H9 (cell line): ENCODE measurements at regions not wholly inside any gene's neighbourhood (a gene's known extent, or its start where the extent isn't known, plus 50 kb on each side); places are given as distances from the start of the nearest gene placed in this dataset.

Experiments
- DNase-seq: peaks from one replicate; pipeline ENCODE4 v3.0.0-alpha.2; 2017
- H2AFZ ChIP-seq: one replicate; pipeline ENCODE4 v1.6.1; 2013; ENCODE audit warnings: mild to moderate bottlenecking, low read length, control low read depth, moderate library complexity
- H2AK5ac ChIP-seq: 2 replicates; pipeline ENCODE4 v1.6.1; 2013; ENCODE audit warnings: low read length, control low read depth, mixed read lengths; ENCODE audit not compliant: insufficient read length
- H2BK120ac ChIP-seq: one replicate; pipeline ENCODE4 v1.6.1; 2013; ENCODE audit warnings: low read depth, mild to moderate bottlenecking, low read length, control low read depth, inconsistent platforms; ENCODE audit not compliant: poor library complexity, severe bottlenecking
- H2BK12ac ChIP-seq: 2 replicates; pipeline ENCODE4 v1.6.1; 2013; ENCODE audit warnings: low read length, control low read depth, mixed read lengths, low read depth; ENCODE audit not compliant: insufficient read length
- H2BK15ac ChIP-seq: 2 replicates; pipeline ENCODE4 v1.6.1; 2013; ENCODE audit warnings: low read depth, low read length, control low read depth
- H2BK20ac ChIP-seq: one replicate; pipeline ENCODE4 v1.6.1; 2013; ENCODE audit warnings: low read depth, mild to moderate bottlenecking, low read length, control low read depth, inconsistent platforms; ENCODE audit not compliant: poor library complexity, severe bottlenecking
- H2BK5ac ChIP-seq: 2 replicates; pipeline ENCODE4 v1.6.1; 2013; ENCODE audit warnings: low read length, control low read depth, mixed read lengths; ENCODE audit not compliant: insufficient read length
- H3K14ac ChIP-seq: 2 replicates; pipeline ENCODE4 v1.6.1; 2013; ENCODE audit warnings: low read length, control low read depth; ENCODE audit not compliant: insufficient read depth
- H3K18ac ChIP-seq: 2 replicates; pipeline ENCODE4 v1.6.1; 2013; ENCODE audit warnings: low read depth, mild to moderate bottlenecking, mixed read lengths, low read length, control low read depth; ENCODE audit not compliant: insufficient read length
- H3K23ac ChIP-seq: 2 replicates; pipeline ENCODE4 v1.6.1; 2013; ENCODE audit warnings: low read length, control low read depth, mixed read lengths, low read depth; ENCODE audit not compliant: insufficient read length
- H3K23me2 ChIP-seq: 2 replicates; pipeline ENCODE4 v1.6.1; 2013; ENCODE audit warnings: low read depth, mild to moderate bottlenecking, mixed read lengths, low read length, control low read depth; ENCODE audit not compliant: insufficient read length, poor library complexity, severe bottlenecking
- H3K27ac ChIP-seq: 2 replicates; pipeline ENCODE4 v1.5.1; 2013; ENCODE audit warnings: low read length, control low read depth, mixed read lengths, low read depth; ENCODE audit not compliant: insufficient read length
- H3K27me3 ChIP-seq: 2 replicates; pipeline ENCODE4 v1.6.1; 2013; ENCODE audit warnings: low read length, control low read depth, inconsistent platforms; ENCODE audit not compliant: insufficient read depth
- H3K4ac ChIP-seq: 2 replicates; pipeline ENCODE4 v1.6.1; 2013; ENCODE audit warnings: low read depth, mild to moderate bottlenecking, control low read depth, inconsistent platforms, low read length, moderate library complexity
- H3K4me1 ChIP-seq: 2 replicates; pipeline ENCODE4 v1.6.1; 2013; ENCODE audit warnings: low read length, control low read depth, inconsistent platforms; ENCODE audit not compliant: insufficient read depth
- H3K4me2 ChIP-seq: 2 replicates; pipeline ENCODE4 v1.6.1; 2013; ENCODE audit warnings: low read length, control low read depth, mixed read lengths; ENCODE audit not compliant: insufficient read length, insufficient read depth
- H3K56ac ChIP-seq: 2 replicates; pipeline ENCODE4 v1.6.1; 2013; ENCODE audit warnings: low read depth, mild to moderate bottlenecking, mixed read lengths, low read length, control low read depth; ENCODE audit not compliant: insufficient read length
- H3K79me1 ChIP-seq: 2 replicates; pipeline ENCODE4 v1.6.1; 2013; ENCODE audit warnings: low read depth, mild to moderate bottlenecking, moderate library complexity, low read length, control low read depth, inconsistent platforms; ENCODE audit not compliant: insufficient read depth, poor library complexity, severe bottlenecking
- H3K79me2 ChIP-seq: 2 replicates; pipeline ENCODE4 v1.6.1; 2013; ENCODE audit warnings: low read length, control low read depth, inconsistent platforms; ENCODE audit not compliant: insufficient read depth
- H3K9ac ChIP-seq: 2 replicates; pipeline ENCODE4 v1.6.1; 2013; ENCODE audit warnings: low read length, control low read depth, mixed read lengths; ENCODE audit not compliant: insufficient read length; ENCODE audit errors: extremely low read depth
- H3K9me3 ChIP-seq: one replicate; pipeline ENCODE4 v1.6.1; 2013; ENCODE audit warnings: low read depth, low read length, inconsistent platforms; ENCODE audit not compliant: control insufficient read depth
- H3T11ph ChIP-seq: one replicate; pipeline ENCODE4 v1.6.1; 2013; ENCODE audit warnings: mild to moderate bottlenecking, low read length, control low read depth, inconsistent platforms
- H4K20me1 ChIP-seq: one replicate; pipeline ENCODE4 v1.6.1; 2013; ENCODE audit not compliant: control insufficient read depth, insufficient read length, insufficient read depth
- H4K5ac ChIP-seq: 2 replicates; pipeline ENCODE4 v1.6.1; 2013; ENCODE audit warnings: low read depth, mild to moderate bottlenecking, mixed read lengths, low read length, control low read depth; ENCODE audit not compliant: insufficient read length
- H4K8ac ChIP-seq: replicated peaks from 2 replicates; pipeline ENCODE4 v1.6.1; 2013; ENCODE audit warnings: low read length, control low read depth, mixed read lengths, low read depth; ENCODE audit not compliant: insufficient read length
- H4K91ac ChIP-seq: 2 replicates; pipeline ENCODE4 v1.6.1; 2013; ENCODE audit warnings: low read depth, mild to moderate bottlenecking, moderate library complexity, mixed read lengths, low read length, control low read depth; ENCODE audit not compliant: insufficient read length
- H3K27ac Mint-ChIP-seq, 3 experiments: 2 replicates in 2 of 3; 3 replicates in 1 of 3; pipeline ENCODE4 v1.8.0; 2020 to 2021; ENCODE audit warnings: mixed read lengths in 3 of 3, mild to moderate bottlenecking in 1 of 3, moderate library complexity in 1 of 3
- H3K27me3 Mint-ChIP-seq: 2 replicates; pipeline ENCODE4 v1.8.0; 2021; ENCODE audit warnings: low read depth, mild to moderate bottlenecking, moderate library complexity, mixed read lengths
- H3K36me3 Mint-ChIP-seq, 3 experiments: 2 replicates in 2 of 3; 3 replicates in 1 of 3; pipeline ENCODE4 v1.8.0; 2020 to 2021; ENCODE audit warnings: low read depth in 3 of 3, mixed read lengths in 3 of 3; ENCODE audit not compliant: insufficient read depth in 1 of 3
- H3K4me1 Mint-ChIP-seq, 2 experiments: 2 replicates each; pipeline ENCODE4 v1.8.0; 2020; ENCODE audit warnings: mixed read lengths in 2 of 2
- H3K4me3 Mint-ChIP-seq, 2 experiments: 2 replicates in 1 of 2; 3 replicates in 1 of 2; pipeline ENCODE4 v1.8.0; 2020 to 2021; ENCODE audit warnings: mild to moderate bottlenecking in 2 of 2, mixed read lengths in 2 of 2, moderate library complexity in 1 of 2
- H3K9me3 Mint-ChIP-seq, 2 experiments: 2 replicates in 1 of 2; 3 replicates in 1 of 2; pipeline ENCODE4 v1.8.0; 2020; ENCODE audit warnings: mild to moderate bottlenecking in 2 of 2, mixed read lengths in 2 of 2, moderate library complexity in 1 of 2
- WGBS: extraction: QIAGEN DNeasy Blood & Tissue Kit; methylation state at CpG from one replicate; pipeline ENCODE4 v1.1.7; 2013; ENCODE audit warnings: missing lambda C conversion rate, low lambda C conversion rate, mixed read lengths; ENCODE audit not compliant: insufficient read length; ENCODE audit errors: extremely low coverage; 5-methylcytosine and 5-hydroxymethylcytosine counted together
- TF ChIP-seq, protein P1 (sequence below): fragments of 200-600 bp; sonication (generic); conservative IDR thresholded peaks from 3 replicates; pipeline ENCODE4 v1.8.0; 2021; ENCODE audit warnings: antibody characterized with exemption, mild to moderate bottlenecking

DNA sequence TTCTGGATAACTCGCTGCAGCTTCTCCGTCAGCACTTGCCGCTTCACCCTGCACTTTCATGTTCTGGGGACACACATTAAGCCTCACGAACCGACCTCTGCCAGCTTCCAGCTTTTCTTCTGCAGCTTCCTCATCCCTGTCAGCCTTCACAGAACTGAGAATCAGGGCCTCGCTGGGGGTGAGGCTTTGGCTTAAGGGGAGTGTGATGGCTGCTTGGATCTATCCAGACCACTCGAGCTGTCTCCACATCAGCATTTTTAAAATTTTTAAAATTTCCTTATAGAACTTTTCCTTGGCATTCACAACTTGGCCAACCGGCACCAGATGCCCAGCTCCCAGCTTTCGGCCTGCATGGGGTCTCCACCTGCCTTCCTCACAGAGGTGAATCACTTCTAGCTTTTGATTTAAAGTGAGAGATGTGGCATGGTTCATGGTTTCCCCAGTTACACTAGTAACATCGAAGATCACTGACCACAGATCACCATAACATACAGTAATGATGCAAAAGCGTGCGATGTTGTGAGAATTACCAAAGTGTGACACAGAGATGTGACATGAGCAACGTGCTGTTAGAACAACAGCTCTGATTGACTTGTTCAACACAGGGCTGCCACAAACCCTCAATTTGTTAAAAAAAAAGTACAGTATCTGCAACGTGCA lies 139.1 kb upstream of the C14orf180 start:
- H2BK15ac ChIP-seq, result no peak overlapping the region
- Mint-ChIP-seq H3K27ac (no peak overlapping the region), H3K4me3 (no peak overlapping the region; a peak in 1 of 5 replicates), H3K4me1 (peaks cover 16 to 20% of the 10 kb centered on the region in 2 experiments), H3K36me3 (no peaks in the 10 kb centered on the region), H3K9me3 (peaks cover 0 to 4% of the 10 kb centered on the region in 2 experiments; a peak in 2 of 5 replicates), H3K27me3 (peaks cover 7% of the 10 kb centered on the region)
- H2BK12ac ChIP-seq, result no peak overlapping the region
- no peak overlapping the region for H3K27ac ChIP-seq
- no peaks in the 10 kb centered on the region for H3K79me2 ChIP-seq
- H4K5ac ChIP-seq, result no peak overlapping the region
- no peak overlapping the region for H2AK5ac ChIP-seq
- no CpG with 5 or more reads among the region's 14 CpGs for WGBS
- no peak overlapping the region for H4K8ac ChIP-seq
- H3K4ac ChIP-seq, result no peak overlapping the region
- H3K23ac ChIP-seq, result no peak overlapping the region
- TF ChIP-seq, protein P1, sequence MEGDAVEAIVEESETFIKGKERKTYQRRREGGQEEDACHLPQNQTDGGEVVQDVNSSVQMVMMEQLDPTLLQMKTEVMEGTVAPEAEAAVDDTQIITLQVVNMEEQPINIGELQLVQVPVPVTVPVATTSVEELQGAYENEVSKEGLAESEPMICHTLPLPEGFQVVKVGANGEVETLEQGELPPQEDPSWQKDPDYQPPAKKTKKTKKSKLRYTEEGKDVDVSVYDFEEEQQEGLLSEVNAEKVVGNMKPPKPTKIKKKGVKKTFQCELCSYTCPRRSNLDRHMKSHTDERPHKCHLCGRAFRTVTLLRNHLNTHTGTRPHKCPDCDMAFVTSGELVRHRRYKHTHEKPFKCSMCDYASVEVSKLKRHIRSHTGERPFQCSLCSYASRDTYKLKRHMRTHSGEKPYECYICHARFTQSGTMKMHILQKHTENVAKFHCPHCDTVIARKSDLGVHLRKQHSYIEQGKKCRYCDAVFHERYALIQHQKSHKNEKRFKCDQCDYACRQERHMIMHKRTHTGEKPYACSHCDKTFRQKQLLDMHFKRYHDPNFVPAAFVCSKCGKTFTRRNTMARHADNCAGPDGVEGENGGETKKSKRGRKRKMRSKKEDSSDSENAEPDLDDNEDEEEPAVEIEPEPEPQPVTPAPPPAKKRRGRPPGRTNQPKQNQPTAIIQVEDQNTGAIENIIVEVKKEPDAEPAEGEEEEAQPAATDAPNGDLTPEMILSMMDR, result no peak
- no peaks in the 10 kb centered on the region for H3K23me2 ChIP-seq
- H3K79me1 ChIP-seq, result no peaks in the 10 kb centered on the region
- H2BK20ac ChIP-seq, result no peak overlapping the region
- no peak overlapping the region for H3K4me2 ChIP-seq
- no peaks in the 10 kb centered on the region for H3K27me3 ChIP-seq
- no peak overlapping the region for H2BK120ac ChIP-seq
- H3K14ac ChIP-seq, result no peak overlapping the region
- no peak overlapping the region for H3T11ph ChIP-seq
- H2BK5ac ChIP-seq, result no peak overlapping the region
- no peak overlapping the region for H3K9ac ChIP-seq
- H4K91ac ChIP-seq, result no peak overlapping the region
- H3K9me3 ChIP-seq, result no peaks in the 10 kb centered on the region
- no peak overlapping the region for H3K18ac ChIP-seq
- no peaks in the 10 kb centered on the region; the same call in 1 of the 2 replicates for H3K4me1 ChIP-seq
- H2AFZ ChIP-seq, result no peak overlapping the region
- H3K56ac ChIP-seq, result no peak overlapping the region
- DNase-seq, result no peak
- no peaks in the 10 kb centered on the region for H4K20me1 ChIP-seq
